A549 (cell line): ENCODE measurements at regions not wholly inside any gene's neighbourhood (a gene's known extent, or its start where the extent isn't known, plus 50 kb on each side); places are given as distances from the start of the nearest gene placed in this dataset.

ENCODE experiments used
- CEBPB ChIP-seq, 2 experiments: fragments of >200 bp in 1 of 2; sonication (Bioruptor Twin) in 1 of 2; formaldehyde crosslinking in 1 of 2; IDR thresholded peaks; 2 replicates each; pipeline ENCODE4 v1.6.1; 2012 to 2016
- FOSL2 ChIP-seq, 2 experiments: fragments of 450-650 bp in 1 of 2; fragments of >200 bp in 1 of 2; sonication (Bioruptor Twin) in 1 of 2; formaldehyde crosslinking; IDR thresholded peaks; 2 replicates each; pipeline versions ENCODE4 v1.5.0 to v1.6.1; 2016 to 2020; ENCODE audit warnings: mild to moderate bottlenecking in 1 of 2, moderate library complexity in 1 of 2
- RFX5 ChIP-seq: fragments of 450-650 bp; IDR thresholded peaks from 2 replicates; pipeline ENCODE4 v1.7.1; 2014; ENCODE audit warnings: antibody characterized with exemption, mild to moderate bottlenecking, moderate library complexity
- SMC3 ChIP-seq: fragments of >200 bp; sonication (Bioruptor Twin); formaldehyde crosslinking; IDR thresholded peaks from 3 replicates; pipeline ENCODE4 v1.6.1; 2018; ENCODE audit warnings: inconsistent platforms
- SREBF2 ChIP-seq: fragments of 450-650 bp; IDR thresholded peaks from 2 replicates; pipeline ENCODE4 v1.6.1; 2014; ENCODE audit warnings: mild to moderate bottlenecking, moderate library complexity
- TF ChIP-seq, protein P1 (sequence below): fragments of >200 bp; sonication (Bioruptor Twin); formaldehyde crosslinking; IDR thresholded peaks from 3 replicates; pipeline ENCODE4 v1.5.1; 2016
- TF ChIP-seq, protein P2 (sequence below): fragments of 150-350 bp; IDR thresholded peaks from 2 replicates; pipeline ENCODE4 v1.6.1; 2014; ENCODE audit warnings: low read depth, mild to moderate bottlenecking, low read length

DNA sequence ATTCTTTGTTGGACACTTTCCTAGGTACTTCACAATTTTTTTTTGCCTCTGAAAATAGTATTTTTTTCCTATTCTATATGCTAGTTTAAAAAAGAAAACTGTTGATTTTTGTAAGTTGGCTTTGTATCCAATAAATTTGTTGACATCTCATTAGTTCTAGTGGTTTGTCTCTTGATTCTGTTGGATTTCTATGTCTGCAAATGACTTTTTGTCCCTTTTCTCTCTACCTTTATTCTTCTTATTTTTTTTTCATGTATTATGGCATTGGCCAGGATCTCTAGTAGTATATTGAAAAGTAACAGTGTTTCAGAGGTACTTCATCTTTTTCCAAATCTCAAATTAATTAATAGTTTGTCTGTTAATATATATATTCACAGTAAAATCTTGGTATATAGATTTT is 59.1 kb upstream of the TSPAN11 start:
- TF ChIP-seq FOSL2 (IDR thresholded peaks at IDR 0.05) (no peak), FOSL2 (CRISPR knock-in tag; IDR thresholded peaks at IDR 0.05) (no peak), SMC3 (no peak), RFX5 (no peak), CEBPB (IDR thresholded peaks at IDR 0.05) (no peak), SREBF2 (no peak)
- TF ChIP-seq, protein P1, sequence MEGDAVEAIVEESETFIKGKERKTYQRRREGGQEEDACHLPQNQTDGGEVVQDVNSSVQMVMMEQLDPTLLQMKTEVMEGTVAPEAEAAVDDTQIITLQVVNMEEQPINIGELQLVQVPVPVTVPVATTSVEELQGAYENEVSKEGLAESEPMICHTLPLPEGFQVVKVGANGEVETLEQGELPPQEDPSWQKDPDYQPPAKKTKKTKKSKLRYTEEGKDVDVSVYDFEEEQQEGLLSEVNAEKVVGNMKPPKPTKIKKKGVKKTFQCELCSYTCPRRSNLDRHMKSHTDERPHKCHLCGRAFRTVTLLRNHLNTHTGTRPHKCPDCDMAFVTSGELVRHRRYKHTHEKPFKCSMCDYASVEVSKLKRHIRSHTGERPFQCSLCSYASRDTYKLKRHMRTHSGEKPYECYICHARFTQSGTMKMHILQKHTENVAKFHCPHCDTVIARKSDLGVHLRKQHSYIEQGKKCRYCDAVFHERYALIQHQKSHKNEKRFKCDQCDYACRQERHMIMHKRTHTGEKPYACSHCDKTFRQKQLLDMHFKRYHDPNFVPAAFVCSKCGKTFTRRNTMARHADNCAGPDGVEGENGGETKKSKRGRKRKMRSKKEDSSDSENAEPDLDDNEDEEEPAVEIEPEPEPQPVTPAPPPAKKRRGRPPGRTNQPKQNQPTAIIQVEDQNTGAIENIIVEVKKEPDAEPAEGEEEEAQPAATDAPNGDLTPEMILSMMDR: no peak
- TF ChIP-seq, protein P2, sequence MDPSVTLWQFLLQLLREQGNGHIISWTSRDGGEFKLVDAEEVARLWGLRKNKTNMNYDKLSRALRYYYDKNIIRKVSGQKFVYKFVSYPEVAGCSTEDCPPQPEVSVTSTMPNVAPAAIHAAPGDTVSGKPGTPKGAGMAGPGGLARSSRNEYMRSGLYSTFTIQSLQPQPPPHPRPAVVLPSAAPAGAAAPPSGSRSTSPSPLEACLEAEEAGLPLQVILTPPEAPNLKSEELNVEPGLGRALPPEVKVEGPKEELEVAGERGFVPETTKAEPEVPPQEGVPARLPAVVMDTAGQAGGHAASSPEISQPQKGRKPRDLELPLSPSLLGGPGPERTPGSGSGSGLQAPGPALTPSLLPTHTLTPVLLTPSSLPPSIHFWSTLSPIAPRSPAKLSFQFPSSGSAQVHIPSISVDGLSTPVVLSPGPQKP: no peak
